Stimulated activated CD8-positive, alpha-beta memory T cell treated with anti-CD3 and anti-CD28 coated beads, Interleukin-7, amount 100 ng/mL, for 48 hours (primary cell): ENCODE measurements at regions not wholly inside any gene's neighbourhood (a gene's known extent, or its start where the extent isn't known, plus 50 kb on each side); places are given as distances from the start of the nearest gene placed in this dataset.
"Not testable (repeated sequence)": the region's sequence is repeated elsewhere in the genome, so short reads cannot be mapped to it uniquely, and the experiment has no call there.

Experiments
- DNase-seq, 2 donors: peaks; one replicate each; pipeline ENCODE4 v3.0.0-alpha.2; 2020; ENCODE audit warnings: low read depth in 1 of 2; ENCODE audit errors: extremely low read depth in 1 of 2

DNA sequence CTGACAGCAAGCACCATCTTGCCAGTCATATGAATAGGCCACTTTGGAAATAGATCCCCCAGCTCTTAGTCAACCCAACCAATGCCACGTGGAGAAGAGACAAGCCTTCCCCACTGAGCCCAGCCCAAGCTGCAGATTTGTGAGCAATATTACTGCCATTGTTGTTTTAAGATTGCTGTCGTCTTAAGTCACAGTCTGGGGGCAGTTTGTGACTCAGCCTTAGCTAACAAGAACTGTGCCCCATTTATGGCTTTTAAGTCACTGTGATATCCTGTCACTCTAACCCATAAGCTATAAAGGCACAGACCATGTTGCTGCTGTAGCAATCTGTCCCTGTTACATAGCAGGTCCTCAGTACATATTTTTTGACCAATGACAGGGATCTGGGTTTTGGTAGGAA, 464.2 kb downstream of the MED13L start:
- DNase-seq: no peak

DNA sequence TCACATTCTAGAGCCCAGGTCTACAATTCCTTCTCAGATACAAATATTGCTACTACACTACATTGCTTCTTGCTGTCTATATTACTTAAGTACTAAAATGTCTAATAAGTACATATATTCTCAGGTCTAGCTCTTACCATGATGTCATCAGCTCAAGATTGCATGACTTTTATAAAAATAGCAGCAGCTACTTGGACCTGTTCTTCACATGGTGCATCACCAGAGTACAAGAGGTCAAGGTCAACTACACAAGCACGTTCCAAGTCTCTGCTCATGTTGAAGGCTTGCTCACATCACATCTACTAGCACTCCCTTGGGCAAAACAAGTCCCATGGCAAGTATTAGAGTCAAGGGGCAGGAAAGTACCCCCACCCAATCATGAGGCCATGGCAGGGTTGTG, 465.6 kb downstream of the MED13L start:
- DNase-seq: no peak

DNA sequence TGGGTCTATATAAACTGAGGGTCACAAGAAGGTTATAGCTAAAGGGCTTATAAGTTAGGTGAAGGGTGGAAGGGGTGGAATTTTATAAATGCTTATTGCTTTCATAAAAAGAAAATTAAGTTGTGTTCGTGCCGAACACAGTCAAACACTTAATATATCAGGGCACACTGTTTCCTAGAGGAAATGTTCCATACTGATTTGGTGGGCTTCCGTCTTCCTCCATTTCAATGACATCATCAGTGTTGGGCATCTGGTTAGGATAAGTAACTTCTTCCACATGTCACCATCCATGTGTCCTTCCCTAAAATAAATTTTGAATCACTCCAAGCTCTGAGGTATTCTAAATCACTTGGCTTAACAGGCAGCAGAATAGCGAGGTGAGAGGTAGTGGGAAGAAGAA, 466.4 kb downstream of the MED13L start:
- DNase-seq: no peak

DNA sequence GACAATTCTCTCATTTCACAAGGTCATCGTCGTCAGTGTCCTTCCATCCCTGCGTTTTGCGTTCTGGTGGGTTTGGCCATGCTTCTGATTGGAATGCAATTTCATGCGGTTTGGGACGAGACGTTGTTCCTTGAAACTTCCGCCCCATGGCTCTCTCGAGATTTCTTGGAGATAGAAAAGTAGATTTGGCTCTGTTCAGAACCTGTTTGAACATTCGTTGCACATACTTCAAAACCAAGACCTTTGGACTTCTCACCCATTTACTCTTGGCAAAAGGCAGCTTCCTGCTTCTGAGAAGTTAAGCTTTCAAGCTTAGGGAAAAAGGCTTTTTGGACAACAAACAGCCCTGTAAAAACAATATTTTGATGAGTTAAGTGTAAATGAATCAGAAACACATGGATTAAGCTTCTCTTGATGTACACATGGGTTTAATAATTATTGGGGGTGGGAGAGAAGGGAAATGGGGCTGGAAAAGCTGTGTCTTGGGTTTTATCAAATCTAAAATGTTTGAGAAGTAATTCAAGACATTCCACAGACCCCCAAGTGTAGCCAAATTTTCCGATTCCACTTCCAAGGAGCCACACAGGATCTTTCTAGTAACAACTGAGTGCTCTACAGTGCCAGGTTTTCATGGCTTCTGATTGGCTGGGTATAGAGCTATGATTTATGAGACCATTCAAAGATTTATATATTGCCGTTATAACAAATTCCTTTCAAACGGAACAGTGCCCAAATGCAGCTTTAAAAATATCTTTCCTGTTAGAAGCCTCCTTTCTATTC, 467.2 kb downstream of the MED13L start:
- no peak for DNase-seq

DNA sequence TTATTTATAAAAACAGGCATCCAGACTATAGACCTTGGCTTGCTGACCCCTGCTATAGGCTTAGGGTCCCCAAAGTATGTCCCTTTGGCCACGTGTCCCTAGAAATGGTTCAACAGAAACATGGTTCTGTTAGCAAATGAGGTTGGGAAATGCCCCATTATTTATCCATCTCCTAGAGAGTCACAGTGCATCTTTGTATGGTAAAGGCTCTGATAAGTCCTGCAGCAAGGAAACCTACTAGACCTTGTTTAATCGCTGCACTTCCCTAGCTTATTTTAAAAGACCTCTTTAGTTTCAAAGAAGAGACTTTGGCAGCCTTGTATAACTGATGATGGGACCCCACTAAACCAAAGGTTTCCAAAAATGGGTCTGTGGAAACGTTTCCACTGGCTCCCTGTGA, 471.5 kb downstream of the MED13L start:
- no peak for DNase-seq

DNA sequence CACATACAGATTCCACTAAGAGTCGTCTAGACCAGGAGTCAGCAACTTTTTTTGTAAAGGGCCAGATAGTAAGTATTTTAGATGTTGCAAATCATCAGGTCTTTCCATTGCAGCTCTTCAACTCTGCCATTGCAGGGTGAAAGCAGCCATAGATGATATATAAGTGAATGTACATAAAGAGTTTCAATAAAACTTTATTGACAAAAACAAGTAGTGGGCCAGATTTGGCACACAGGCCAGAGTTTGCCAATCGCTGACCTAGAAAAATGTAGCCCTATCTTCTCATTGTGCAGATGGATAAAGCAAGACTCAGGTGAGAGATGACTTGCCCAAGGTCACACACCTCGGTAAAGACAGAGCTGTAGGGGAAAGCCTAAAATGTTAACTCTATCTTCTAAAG, 474.7 kb downstream of the MED13L start:
- DNase-seq: no peak

DNA sequence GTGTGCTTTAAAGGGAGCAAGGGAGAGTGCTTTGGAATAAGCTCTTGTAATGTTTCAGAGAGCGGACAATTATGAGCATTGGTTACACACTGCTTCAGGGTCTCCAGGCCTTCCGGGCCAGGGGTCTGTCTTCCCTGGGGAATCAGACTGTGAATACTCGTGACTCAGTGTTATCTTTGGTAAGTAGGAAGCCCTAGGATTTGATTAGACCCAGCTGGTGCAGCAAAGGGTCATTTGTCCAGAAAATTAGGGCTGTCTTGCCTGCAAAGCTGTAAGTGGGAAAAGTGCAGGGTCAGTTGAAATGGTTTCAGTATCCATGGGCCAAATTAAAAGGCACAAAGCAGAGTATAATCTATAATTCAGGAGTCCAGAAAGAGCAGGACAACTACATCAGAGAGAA, 475.6 kb downstream of the MED13L start:
- no peak for DNase-seq

DNA sequence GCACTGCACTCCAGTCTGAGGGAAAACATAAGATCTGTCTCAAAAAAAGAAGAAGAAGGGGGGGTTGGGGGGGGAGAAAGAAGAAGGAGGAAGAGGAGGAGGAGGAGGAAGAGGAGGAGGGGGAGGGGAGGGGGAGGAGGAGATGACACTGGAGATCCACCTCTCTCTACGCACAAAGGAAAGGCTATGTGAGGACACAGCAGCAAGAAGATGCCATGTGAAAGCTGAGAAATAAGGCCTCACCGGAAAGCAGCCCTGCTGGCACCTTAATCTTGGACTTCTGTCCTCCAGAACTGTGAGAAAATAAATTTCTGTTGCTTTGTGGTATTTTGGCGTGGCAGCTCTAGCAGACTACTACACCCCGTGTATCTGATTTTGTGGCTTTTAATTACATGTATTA, 477.9 kb downstream of the MED13L start:
- DNase-seq: no peak

DNA sequence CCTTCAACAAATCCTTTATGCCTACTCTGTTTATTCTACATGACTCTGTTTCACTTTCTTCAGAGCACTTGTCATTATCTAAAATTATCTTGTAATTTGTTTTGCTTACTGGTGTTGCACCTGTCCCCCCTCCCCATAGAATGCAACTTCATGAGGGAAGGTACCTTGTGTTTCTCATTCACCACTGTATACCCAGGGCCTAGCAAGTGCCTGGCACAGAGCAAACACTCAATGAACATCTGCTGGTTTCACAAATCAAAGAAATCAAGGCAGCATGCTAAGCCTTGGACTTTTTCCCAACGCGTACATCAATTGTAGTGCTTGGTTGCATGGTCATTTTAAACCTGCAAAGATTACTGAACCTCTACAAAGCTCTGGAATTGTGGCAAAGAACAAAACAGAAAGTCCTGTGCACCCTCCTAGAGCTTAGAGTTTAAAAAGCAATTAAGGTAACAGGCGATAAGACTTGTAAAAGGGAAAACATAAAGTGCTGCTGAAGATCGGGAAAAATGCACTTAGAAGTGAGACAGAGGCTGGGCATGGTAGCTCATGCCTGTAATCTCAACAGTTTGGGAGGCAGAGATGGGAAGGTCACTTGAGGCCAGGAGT, 479.1 kb downstream of the MED13L start:
- DNase-seq: no peak

DNA sequence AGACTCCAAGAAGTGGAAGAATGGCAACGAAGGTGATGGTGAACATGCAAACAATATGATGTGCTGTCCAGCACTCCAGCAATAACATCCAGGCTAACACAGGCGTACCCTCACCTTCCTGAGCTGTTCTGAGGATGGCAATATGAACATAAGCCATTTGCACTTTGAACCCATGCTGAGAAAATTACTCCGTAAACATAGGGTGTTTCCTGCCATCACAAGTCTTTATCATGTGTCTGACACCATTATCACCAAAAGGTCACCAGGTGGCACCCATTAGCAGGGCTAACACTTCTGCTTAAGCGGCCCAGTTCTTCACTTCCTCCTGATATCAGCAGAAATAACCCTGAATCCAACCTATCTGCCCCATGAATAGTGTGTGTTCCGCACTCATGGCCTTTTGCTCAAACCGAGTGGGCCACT, 482.8 kb downstream of the MED13L start:
- no peak for DNase-seq

DNA sequence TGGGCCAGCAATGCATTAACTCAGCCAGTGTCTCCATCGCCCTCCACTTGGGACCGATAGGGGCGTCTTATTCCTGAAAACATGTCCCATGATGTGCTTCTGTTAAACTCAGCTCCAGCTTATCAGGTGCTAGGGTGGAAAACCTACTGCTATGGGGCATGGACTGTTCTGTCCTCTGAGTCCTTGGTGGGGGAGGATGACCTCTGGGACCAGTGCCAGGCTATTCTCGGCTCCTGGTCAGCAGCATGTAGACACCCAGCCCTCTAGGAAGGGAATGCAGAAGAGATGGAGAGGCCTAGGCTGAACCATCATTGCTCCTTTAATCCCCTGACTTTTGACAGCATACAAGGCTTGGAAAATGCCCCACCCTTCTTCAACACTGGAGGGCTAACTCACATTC, 486.2 kb downstream of the MED13L start:
- DNase-seq: no peak

DNA sequence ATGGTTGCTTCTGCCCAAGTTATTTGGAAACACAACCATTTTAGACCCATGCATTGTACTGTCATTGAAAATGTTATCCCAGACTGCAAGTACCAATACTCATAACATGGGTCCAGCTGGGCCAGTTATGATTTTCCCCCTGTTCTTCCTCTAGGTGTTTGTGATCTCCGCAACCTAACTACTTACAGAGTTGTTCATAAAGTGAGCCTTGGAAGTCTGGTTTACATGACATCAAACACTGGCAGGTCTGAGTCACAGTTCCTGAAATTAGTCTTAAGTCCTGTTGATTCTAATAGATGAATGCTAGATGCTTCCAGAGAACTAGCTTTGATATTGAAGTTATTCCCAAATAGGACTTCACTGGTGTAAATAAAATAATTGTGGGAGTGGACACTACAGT, 487.0 kb downstream of the MED13L start:
- DNase-seq: no peak

DNA sequence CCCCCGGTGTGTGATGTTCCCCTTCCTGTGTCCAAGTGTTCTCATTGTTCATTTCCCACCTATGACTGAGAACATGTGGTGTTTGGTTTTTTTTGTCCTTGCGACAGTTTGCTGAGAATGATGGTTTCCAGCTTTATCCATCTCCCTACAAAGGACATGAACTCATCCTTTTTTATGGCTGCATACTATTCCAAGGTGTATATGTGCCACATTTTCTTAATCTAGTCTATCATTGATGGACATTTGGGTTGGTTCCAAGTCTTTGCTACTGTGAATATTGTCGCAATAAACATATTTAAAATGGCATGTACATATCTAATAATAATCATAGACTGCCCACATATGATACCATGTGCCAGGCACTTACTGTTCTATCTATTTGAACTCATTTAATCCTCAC, 491.0 kb downstream of the MED13L start:
- DNase-seq: not testable (repeated sequence)

DNA sequence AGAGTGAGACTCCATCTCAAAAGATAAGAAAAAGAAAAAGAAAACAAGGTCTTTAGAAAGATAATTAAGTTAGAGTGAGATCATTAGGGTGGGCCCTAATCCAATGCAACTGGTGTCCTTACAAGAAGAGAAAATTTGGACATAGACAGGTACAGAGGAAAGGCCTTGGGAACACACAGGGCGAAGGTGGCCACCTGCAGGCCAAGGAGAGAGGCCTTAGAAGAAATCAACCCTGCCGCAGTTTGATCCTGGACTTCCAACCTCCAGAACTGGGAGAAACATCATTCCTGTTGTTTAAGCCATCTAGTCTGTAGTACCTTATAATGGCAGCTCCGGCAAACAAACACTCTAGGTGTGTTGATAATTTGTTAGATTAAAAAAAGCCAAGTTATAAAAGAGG, 491.9 kb downstream of the MED13L start:
- DNase-seq: no peak

DNA sequence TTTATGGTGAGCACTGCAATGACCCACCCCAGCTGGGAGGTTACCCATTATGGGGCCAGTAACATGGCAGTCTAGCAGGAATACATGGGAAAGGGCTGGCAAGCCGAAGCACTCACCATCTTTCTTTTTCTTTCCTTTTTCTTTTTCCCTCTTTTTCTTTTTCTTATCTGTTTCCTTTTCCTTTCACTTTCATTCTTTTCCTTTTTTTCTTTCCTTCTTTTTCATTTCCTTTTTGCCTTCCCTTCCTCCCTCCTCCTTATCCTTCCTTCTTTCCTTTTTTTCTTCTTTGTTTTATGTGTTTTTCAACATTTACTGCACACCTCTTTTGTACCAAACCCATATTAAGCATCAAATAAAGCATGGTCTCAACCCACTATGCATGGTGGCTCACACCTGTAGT, 501.1 kb downstream of the MED13L start:
- no peak for DNase-seq

DNA sequence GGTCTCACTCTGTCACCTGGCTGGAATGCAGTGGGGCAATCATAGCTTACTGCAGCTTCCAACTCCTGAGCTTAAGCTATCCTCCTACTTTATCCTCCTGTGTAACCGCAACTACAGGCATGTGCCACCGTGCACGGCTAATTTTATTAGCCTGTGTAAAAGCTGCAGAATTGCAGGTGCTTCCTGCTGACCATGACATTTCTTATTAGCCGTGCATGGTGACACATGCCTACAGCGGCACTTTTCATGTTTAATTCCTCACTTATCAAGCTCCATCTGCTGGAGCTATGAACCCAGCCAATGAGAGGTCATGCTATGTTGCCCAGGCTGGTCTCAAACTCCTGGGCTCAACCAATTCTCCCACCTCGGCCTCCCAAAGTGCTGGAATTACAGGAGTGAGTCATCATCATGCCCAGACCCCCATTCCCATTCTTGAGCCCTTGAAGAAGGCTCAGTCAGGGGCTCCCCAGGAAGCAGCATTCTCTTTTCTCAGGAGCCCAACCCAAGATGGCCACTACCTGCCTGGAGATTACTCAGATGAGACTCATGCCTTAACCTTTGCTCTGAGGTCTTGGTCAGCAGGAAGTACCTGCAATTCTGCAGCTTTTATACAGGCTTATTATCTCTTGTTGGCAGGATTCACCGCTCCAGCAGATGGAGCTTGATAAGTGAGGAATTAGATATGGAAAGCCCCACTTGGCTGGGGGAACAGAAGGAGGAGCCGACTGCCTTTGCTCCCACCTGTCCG, 503.2 kb downstream of the MED13L start:
- DNase-seq: no peak

DNA sequence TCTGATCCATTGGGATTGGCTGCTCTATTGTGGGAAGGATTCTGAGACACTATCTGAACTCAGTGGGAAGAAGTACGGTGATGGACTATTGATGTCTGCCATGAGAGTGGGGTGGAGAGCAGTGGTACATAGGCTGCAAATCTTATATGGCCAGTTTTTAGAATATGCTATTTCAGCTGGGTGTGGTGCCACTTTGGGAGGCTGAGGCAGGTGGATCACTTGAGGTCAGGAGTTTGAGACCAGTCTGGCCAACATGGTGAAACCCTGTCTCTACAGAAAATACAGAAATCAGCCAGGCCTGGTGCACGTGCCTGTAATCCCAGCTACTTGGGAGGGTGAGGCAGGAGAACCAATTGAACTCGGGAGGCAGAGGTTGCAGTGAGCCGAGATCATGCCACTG, 505.9 kb downstream of the MED13L start:
- no peak for DNase-seq

DNA sequence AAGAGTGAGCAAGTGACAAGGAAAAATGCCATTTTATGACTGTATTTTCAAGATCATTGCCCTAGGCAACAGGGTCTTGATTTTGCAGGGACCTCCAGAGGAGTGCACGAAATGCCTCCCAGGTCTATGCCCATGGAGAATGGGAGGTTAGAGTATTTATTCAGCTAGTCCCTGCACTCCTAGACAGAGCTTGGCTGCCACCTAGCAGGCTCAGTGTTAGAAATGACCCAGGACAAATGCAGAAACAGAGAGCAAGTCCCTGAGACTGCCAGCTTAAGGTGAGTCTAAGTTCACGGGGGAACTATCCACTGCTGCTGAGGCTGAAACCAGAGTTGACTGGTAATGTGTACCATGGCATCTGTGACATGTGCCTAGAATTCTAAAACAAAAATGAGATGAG, 506.4 kb downstream of the MED13L start:
- DNase-seq: no peak

DNA sequence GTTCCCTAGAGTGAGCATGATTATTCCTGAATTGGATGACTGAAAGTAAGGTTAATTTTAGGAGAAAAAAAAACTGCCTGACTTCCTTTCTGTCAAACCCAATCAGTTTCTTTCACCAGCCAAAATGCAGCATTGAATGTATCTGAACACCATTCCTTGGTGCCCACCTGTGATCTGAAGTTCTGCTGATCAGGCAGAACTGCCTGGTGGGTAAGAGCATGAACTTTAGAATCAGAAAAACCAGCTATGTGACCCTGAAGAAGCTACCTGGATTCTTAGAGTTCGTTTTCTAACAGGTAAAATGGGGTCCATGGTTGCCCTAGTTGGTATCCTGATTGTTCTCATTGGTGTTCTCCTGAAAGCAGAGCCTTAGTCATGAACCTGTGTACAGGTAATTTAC, 506.9 kb downstream of the MED13L start:
- no peak for DNase-seq

DNA sequence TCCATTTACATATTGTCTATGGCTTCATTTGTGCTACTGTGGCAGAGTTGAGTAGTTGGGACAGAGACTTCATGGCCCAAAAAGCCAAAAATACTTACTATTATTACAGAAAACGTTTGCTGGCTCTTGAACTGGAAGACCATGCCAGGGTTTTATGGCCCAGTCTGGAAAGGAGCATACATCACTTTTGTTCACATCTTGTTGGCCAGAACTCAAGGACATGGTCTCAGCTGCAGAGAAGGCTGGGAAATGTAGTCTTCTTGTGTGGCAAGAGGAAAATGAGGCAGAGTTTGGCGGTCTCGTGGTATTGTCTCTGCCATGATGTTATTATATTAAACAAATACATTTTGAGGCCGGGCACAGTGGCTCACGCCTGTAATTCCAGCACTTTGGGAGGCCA, 509.6 kb downstream of the MED13L start:
- DNase-seq: no peak

DNA sequence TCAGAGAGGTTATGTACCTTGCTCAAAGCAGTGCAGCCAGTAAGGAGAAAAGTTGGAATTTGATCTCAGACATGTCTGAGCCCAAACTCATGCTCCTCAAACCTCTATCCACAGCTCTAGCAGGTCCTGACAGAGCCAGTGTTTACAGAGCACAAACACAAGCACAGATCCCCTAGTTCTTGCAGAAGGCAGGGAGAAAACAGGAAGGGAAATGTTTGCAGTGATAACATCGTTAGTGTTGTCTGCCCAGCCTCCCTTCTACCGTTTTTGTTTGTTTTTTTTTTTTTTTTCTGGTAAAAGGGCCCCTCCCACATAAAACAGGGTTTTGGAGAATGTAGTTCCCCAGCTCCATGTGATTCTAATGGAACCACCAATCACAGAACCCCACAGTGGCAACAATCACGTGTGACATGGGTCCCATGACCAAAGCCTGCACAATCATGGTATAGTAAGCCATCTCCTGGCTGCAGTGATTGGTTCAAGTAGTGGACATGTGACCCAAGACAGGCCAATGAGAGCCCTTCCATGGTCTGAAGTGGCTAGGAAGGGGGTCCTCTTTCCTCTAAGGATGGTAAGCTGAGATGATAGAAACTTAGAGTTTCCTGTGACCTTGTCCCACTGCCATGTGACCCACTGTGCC, 513.4 kb downstream of the MED13L start:
- DNase-seq: no peak

DNA sequence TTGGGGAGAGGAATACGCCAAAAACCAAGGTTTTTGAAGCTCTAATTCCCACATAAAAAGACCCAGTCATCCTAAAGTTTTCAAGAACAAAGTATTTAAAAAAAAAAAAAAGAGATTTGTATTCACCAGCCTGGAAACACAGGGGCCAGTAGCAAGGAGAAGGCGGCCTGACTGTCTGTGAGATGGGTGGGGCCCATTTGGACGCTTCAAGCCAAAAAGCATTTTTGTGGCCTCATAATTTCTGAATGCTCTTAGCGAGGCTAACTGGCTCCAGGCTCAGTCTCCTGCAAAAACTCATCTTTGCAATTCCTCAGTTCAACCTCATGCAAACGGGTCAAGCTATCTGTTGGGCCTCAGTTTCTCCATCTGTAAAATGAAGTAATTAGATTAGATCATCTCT, 514.1 kb downstream of the MED13L start:
- DNase-seq: no peak
